ENCODE measurements at regions not wholly inside any gene's neighbourhood (a gene's known extent, or its start where the extent isn't known, plus 50 kb on each side); places are given as distances from the start of the nearest gene placed in this dataset.

DNA sequence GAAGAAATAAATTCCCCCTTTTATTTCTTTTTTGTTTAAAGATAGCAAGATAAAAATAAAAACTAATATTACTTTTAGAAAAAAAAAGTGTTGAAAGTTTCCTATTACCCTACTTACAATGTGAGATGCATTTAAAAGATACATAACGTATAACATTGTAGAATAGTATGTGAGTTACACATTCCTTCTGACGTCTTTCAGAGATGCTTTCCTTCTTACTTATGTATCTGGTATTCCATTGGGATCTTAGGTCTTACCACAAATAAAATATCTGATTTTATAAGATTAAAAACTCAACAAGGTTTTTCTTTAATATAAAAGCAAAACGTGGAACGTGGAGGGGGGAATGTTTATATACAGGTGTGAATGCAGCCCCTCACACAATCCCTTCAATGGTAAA lies 147.2 kb upstream of the ETS2 start:
- TF ChIP-seq, protein P1, sequence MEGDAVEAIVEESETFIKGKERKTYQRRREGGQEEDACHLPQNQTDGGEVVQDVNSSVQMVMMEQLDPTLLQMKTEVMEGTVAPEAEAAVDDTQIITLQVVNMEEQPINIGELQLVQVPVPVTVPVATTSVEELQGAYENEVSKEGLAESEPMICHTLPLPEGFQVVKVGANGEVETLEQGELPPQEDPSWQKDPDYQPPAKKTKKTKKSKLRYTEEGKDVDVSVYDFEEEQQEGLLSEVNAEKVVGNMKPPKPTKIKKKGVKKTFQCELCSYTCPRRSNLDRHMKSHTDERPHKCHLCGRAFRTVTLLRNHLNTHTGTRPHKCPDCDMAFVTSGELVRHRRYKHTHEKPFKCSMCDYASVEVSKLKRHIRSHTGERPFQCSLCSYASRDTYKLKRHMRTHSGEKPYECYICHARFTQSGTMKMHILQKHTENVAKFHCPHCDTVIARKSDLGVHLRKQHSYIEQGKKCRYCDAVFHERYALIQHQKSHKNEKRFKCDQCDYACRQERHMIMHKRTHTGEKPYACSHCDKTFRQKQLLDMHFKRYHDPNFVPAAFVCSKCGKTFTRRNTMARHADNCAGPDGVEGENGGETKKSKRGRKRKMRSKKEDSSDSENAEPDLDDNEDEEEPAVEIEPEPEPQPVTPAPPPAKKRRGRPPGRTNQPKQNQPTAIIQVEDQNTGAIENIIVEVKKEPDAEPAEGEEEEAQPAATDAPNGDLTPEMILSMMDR (conservative IDR thresholded peaks at IDR 0.05 in 1 of 2, IDR thresholded peaks at IDR 0.05 in 1 of 2; ENCODE audit: low read depth in 1 of 2, low read length in 2 of 2), result no peak
- TF ChIP-seq EZH2 (IDR thresholded peaks at IDR 0.05; ENCODE audit: low read length, missing control alignments), result no peak

Data from fibroblast of lung (primary cell).